Testis (tissue), 2 donors: ENCODE measurements at regions not wholly inside any gene's neighbourhood (a gene's known extent, or its start where the extent isn't known, plus 50 kb on each side); places are given as distances from the start of the nearest gene placed in this dataset.

Source experiments
- DNase-seq: peaks from one replicate; pipeline ENCODE4 v3.0.0-alpha.2; 2019
- H3K27ac ChIP-seq, 2 donors: fragments of 200-600 bp; sonication (generic); one replicate each; pipeline ENCODE4 v1.5.1; 2019
- H3K27me3 ChIP-seq: fragments of 200-600 bp; sonication (generic); one replicate; pipeline ENCODE4 v1.5.1; 2019
- H3K36me3 ChIP-seq: fragments of 200-600 bp; sonication (generic); one replicate; pipeline ENCODE4 v1.5.1; 2017; ENCODE audit warnings: low read depth; ENCODE audit errors: missing control alignments
- H3K4me1 ChIP-seq: fragments of 200-600 bp; sonication (generic); one replicate; pipeline ENCODE4 v1.5.1; 2019
- H3K4me3 ChIP-seq, 2 donors: fragments of 200-600 bp; sonication (generic); one replicate each; pipeline ENCODE4 v1.5.1; 2017 to 2019
- H3K9me3 ChIP-seq: fragments of 200-600 bp; sonication (generic); one replicate; pipeline ENCODE4 v1.5.1; 2017
- POLR2A ChIP-seq: fragments of 450-650 bp; IDR thresholded peaks from one replicate; pipeline ENCODE4 v1.6.1; 2017; ENCODE audit warnings: antibody characterized with exemption, mild to moderate bottlenecking, moderate library complexity
- WGBS, 2 donors: methylation state at CpG; one replicate each; pipeline ENCODE4 v1.1.5; 2018; 5-methylcytosine and 5-hydroxymethylcytosine counted together
- intact Hi-C: fragments of 100-400 bp; cut with DNase I; formaldehyde crosslinking; loops from one replicate; pipeline ENCODE4 v1.15.1; 2023; ENCODE audit warnings: low total_unique reads
- TF ChIP-seq, protein P1 (sequence below), 3 experiments: fragments of 450-650 bp in 2 of 3; fragments of 200-600 bp in 1 of 3; sonication (generic) in 1 of 3; IDR thresholded peaks; one replicate each; pipeline ENCODE4 v1.5.1; 2016 to 2019; ENCODE audit warnings: antibody characterized with exemption in 3 of 3, mild to moderate bottlenecking in 2 of 3, moderate library complexity in 1 of 3

DNA sequence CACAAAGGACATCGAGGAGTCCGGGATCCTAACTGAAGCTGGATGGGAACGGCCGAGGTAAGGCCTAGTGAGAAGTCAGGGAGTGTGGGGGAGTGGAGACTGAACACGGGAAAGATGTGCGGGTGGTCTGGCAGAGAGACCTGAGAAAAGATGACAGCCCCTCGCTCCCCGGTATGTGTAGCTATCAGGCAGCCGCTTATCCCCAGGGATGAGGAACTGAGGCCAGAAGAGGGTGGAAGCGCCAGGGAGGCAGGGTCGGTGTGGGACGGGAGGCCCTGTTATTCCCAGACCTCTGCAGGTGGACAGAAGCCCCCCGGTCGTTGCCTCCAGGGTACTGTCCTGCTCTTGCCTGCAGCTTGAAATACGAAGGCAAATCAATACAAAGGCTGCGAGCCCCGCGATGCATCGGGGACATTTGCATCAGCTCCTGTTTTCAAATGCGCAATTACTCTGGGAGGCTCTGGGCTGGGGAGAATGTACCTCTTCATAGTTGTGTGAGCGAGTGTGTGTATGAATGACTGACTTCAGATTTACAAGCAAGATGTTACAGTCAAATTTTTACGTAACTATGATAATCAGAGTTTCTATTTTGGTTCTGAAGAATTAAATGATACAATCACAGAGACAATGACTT, 221.3 kb downstream of the QKI start:
- Histone ChIP-seq H3K9me3 (no peaks in the 10 kb centered on the region), H3K27ac (no peak overlapping the region), H3K4me1 (no peaks in the 10 kb centered on the region), H3K36me3 (no peaks in the 10 kb centered on the region), H3K4me3 (no peak overlapping the region), H3K27me3 (no peaks in the 10 kb centered on the region)
- intact Hi-C loops, result no loop called here
- TF ChIP-seq POLR2A, result no peak
- TF ChIP-seq, protein P1, sequence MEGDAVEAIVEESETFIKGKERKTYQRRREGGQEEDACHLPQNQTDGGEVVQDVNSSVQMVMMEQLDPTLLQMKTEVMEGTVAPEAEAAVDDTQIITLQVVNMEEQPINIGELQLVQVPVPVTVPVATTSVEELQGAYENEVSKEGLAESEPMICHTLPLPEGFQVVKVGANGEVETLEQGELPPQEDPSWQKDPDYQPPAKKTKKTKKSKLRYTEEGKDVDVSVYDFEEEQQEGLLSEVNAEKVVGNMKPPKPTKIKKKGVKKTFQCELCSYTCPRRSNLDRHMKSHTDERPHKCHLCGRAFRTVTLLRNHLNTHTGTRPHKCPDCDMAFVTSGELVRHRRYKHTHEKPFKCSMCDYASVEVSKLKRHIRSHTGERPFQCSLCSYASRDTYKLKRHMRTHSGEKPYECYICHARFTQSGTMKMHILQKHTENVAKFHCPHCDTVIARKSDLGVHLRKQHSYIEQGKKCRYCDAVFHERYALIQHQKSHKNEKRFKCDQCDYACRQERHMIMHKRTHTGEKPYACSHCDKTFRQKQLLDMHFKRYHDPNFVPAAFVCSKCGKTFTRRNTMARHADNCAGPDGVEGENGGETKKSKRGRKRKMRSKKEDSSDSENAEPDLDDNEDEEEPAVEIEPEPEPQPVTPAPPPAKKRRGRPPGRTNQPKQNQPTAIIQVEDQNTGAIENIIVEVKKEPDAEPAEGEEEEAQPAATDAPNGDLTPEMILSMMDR (IDR thresholded peaks at IDR 0.05), result no peak
- 60 to 69% methylated on average over 22 of the region's 22 CpGs for WGBS, 2 donors
- DNase-seq, result no peak

DNA sequence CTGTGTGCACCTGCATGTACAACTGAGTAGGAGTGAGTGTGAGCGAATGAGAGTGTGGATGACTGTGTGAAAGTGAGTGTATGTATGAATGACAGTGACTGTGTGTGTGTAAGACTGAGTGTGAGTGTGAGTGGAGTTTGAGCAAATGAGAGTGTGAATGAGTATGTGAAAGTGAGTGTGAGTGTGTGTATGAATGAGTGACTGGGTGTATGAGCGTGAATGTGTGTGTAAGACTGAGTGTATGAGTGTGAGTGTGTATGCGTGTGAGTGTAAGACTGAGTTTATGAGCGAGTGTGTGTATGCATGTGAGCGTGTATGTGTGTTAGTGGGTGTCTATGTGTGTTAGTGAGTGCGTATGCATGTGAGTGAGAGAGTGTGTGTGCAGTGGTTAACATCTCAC, 220.8 kb downstream of the QKI start:
- Histone ChIP-seq H3K4me1 (no peaks in the 10 kb centered on the region), H3K27ac (no peak overlapping the region), H3K27me3 (no peaks in the 10 kb centered on the region), H3K9me3 (no peaks in the 10 kb centered on the region), H3K36me3 (no peaks in the 10 kb centered on the region), H3K4me3 (no peak overlapping the region)
- intact Hi-C loops, result no loop called here
- WGBS, 2 donors, result 92 to 94% methylated on average over 6 of the region's 6 CpGs
- TF ChIP-seq, protein P1 (IDR thresholded peaks at IDR 0.05), result no peak
- no peak for TF ChIP-seq POLR2A
- no peak for DNase-seq

DNA sequence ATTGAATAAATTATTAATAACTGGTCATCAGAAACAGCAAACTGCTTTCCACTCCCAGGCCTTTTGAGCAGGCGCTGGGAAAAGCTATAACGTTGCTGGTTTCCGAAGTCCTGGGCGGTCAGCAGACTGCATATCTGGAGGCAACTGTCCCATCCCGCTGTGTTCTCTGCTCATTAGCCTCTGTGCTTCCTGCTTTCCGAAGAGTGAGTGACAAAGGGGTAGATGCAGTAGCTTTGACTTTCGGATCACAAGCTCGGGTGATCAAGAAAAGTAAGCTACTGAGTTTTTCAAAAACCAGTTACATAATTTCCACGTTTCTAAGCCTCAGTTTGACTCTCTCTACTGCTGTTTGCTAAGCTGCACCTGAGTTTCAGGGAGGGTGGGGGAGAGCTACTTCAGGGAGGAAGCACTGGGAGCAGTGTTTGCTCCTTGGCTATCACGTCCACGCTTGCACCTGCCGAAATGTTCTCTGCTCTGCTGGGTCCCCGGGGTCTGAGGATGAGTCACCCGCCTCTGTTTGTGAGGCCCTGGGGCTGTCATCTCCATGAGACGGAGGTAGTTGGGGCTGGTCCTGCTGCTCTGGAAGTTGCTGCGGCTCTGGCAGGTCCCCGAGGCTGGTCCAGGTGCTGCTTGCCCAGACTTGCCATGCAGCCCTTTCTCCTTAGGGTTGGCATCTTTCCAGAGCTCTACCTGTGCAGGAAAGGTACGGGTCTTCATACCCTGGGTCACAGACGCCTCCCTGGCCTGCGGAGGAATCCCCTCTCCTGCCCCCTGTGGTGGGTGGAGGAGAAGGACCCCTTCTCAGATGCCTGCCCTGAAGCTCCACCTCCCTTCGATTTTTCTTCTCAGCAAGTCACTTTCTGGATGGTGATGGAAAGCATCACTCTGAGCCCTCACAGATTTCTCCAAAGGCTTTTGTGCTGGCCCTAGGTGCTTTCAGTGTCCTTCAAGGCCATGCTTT, 220.0 kb downstream of the QKI start:
- WGBS, 2 donors, result 86 to 93% methylated on average over 20 to 21 of the region's 21 CpGs
- no peaks in the 10 kb centered on the region for H3K9me3 ChIP-seq
- DNase-seq, result no peak
- no peak overlapping the region for H3K4me3 ChIP-seq
- TF ChIP-seq, protein P1 (IDR thresholded peaks at IDR 0.05), result no peak
- no peak for TF ChIP-seq POLR2A
- no peaks in the 10 kb centered on the region for H3K4me1 ChIP-seq
- no peaks in the 10 kb centered on the region for H3K36me3 ChIP-seq
- intact Hi-C loops, result no loop called here
- no peak overlapping the region for H3K27ac ChIP-seq
- no peaks in the 10 kb centered on the region for H3K27me3 ChIP-seq

DNA sequence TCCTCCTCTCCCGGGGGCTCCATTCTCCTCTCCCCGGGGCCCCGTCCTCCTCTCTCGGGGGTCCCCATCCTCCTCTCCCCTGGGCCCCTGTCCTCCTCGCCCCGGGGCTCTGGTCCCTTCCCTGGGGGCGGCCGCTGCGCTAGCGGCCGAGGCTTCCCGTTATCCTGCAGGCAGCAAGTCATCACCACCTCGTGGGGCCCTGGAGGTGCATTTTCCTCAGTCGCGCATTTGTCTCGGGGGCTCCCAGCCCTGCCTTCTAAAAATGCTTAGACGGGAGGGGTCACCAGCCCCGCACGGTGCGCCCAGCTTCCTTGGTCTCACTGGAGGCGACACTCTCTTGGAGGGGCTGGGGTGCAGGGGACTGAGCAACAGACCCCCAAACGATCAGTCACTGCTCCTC, 216.5 kb downstream of the QKI start:
- TF ChIP-seq POLR2A, result no peak
- TF ChIP-seq, protein P1 (IDR thresholded peaks at IDR 0.05), result no peak
- WGBS, 2 donors, result 36 to 37% methylated on average over 18 to 22 of the region's 22 CpGs
- H3K9me3 ChIP-seq, result no peaks in the 10 kb centered on the region
- peak overlapping the region; percentile 18 to 49 for H3K4me3 ChIP-seq
- no peak for DNase-seq
- H3K27ac ChIP-seq, result no peak overlapping the region
- no peaks in the 10 kb centered on the region for H3K27me3 ChIP-seq
- no peaks in the 10 kb centered on the region for H3K36me3 ChIP-seq
- H3K4me1 ChIP-seq, result no peaks in the 10 kb centered on the region
- intact Hi-C loops, result no loop called here
